OCI-LY1 (cell line): ENCODE measurements at regions not wholly inside any gene's neighbourhood (a gene's known extent, or its start where the extent isn't known, plus 50 kb on each side); places are given as distances from the start of the nearest gene placed in this dataset.

ENCODE experiments used
- H2AFZ ChIP-seq: fragments of 200-600 bp; sonication (generic), shearing (Covaris generic); 2 replicates; pipeline ENCODE4 v1.6.0; 2014; ENCODE audit warnings: antibody characterized with exemption, mild to moderate bottlenecking, low read length
- H3F3A ChIP-seq: fragments of 200-600 bp; sonication (generic), shearing (Covaris generic); 2 replicates; pipeline ENCODE4 v1.6.0; 2014; ENCODE audit warnings: mild to moderate bottlenecking, antibody characterized with exemption, low read length, moderate library complexity; ENCODE audit not compliant: insufficient read depth
- H3K27ac ChIP-seq: fragments of 200-600 bp; sonication (generic); 2 replicates; pipeline ENCODE4 v1.5.1; 2014; ENCODE audit warnings: low read length, mixed run types, mild to moderate bottlenecking, low read depth; ENCODE audit not compliant: poor library complexity, severe bottlenecking
- H3K27me3 ChIP-seq: fragments of 200-600 bp; sonication (generic); 2 replicates; pipeline ENCODE4 v1.6.0; 2014; ENCODE audit warnings: antibody characterized with exemption, mild to moderate bottlenecking, low read length, moderate library complexity; ENCODE audit not compliant: insufficient read depth
- H3K36me3 ChIP-seq: fragments of 200-600 bp; sonication (generic); 2 replicates; pipeline ENCODE4 v1.6.1; 2014; ENCODE audit warnings: mild to moderate bottlenecking, antibody characterized with exemption, low read length, moderate library complexity, mixed read lengths; ENCODE audit not compliant: insufficient read depth
- H3K4me1 ChIP-seq: fragments of 200-600 bp; sonication (generic); 2 replicates; pipeline ENCODE4 v1.5.1; 2014; ENCODE audit warnings: mild to moderate bottlenecking, low read length, moderate library complexity; ENCODE audit not compliant: insufficient read depth, severe bottlenecking
- H3K4me2 ChIP-seq: fragments of 200-600 bp; sonication (generic), shearing (Covaris generic); 2 replicates; pipeline ENCODE4 v1.6.1; 2014; ENCODE audit warnings: low read length
- H3K4me3 ChIP-seq: fragments of 200-600 bp; sonication (generic); 2 replicates; pipeline ENCODE4 v1.5.1; 2014; ENCODE audit warnings: low read length, low read depth, mild to moderate bottlenecking, mixed read lengths; ENCODE audit not compliant: poor library complexity, severe bottlenecking
- H3K79me2 ChIP-seq: fragments of 200-600 bp; shearing (Covaris generic); 2 replicates; pipeline ENCODE4 v1.6.1; 2016; ENCODE audit warnings: mixed run types, low read length, mixed read lengths; ENCODE audit not compliant: insufficient read depth
- H3K9ac ChIP-seq: fragments of 200-600 bp; sonication (generic), shearing (Covaris generic); 2 replicates; pipeline ENCODE4 v1.6.1; 2014; ENCODE audit warnings: mild to moderate bottlenecking, low read length, mixed read lengths
- H3K9me2 ChIP-seq: fragments of 200-600 bp; sonication (generic), shearing (Covaris generic); 2 replicates; pipeline ENCODE4 v1.6.1; 2014; ENCODE audit warnings: low read depth, mild to moderate bottlenecking, low read length, mixed read lengths
- H3K9me3 ChIP-seq: fragments of 200-600 bp; shearing (Covaris generic); 2 replicates; pipeline ENCODE4 v1.6.1; 2014; ENCODE audit warnings: low read length, mixed read lengths
- H4K20me1 ChIP-seq: fragments of 200-600 bp; sonication (generic), shearing (Covaris generic); 2 replicates; pipeline ENCODE4 v1.6.0; 2016; ENCODE audit warnings: mild to moderate bottlenecking, low read length; ENCODE audit not compliant: insufficient read depth
- CTCF ChIP-seq: fragments of 200-600 bp; sonication (generic), shearing (Covaris generic); IDR thresholded peaks from 2 replicates; pipeline ENCODE4 v1.5.1; 2017; ENCODE audit warnings: mild to moderate bottlenecking, antibody characterized with exemption, low read length, moderate library complexity, mixed read lengths
- EZH2 ChIP-seq: fragments of 200-600 bp; sonication (generic), shearing (Covaris generic); IDR thresholded peaks from 2 replicates; pipeline ENCODE4 v1.8.0; 2017; ENCODE audit warnings: borderline replicate concordance, mixed run types, mild to moderate bottlenecking, antibody characterized with exemption, low read length, moderate library complexity, mixed read lengths

DNA sequence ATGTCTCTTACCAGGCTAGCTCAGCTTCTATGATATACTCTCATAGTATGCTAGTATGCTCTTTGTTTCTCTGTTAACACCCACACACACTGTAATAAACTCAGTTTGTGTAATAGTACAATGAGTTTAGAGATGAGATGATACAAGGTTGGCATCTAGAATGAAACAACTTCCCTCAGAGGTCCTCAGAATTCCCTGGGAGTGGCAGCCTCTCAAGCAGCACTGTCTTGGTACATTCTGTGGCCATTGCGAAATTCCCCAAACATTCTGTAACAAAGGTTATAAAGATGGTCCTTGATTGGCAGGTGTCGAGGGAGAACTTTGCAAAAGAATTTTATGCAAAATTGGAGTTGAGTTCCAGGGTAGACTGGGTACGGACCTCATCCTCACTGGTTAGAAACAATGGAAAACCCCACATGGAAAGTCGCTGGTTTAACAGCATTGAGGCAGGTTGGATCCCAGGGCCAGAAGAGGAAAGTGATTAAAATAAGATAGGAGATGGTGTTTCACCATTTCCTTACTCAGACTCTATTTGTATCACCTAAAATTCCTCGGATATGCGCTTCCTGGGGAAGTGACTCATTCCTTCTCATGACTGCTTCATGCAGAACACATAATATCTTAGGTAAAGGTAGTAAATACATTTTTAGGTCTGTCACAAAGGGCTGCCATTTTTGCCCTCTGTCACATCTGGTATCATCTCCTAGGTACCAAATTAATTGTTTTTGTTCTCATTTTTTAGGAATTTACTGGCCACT, 657.8 kb downstream of the SORCS1 start:
- no peaks in the 10 kb centered on the region for H3K4me1 ChIP-seq
- no peaks in the 10 kb centered on the region for H3K27me3 ChIP-seq
- TF ChIP-seq EZH2 (no peak), CTCF (no peak)
- H4K20me1 ChIP-seq = no peaks in the 10 kb centered on the region
- H3K36me3 ChIP-seq = no peaks in the 10 kb centered on the region
- no peak overlapping the region for H3K4me2 ChIP-seq
- no peaks in the 10 kb centered on the region for H3K9me2 ChIP-seq
- H2AFZ ChIP-seq = no peak overlapping the region
- no peak overlapping the region for H3K4me3 ChIP-seq
- H3K9me3 ChIP-seq = no peaks in the 10 kb centered on the region
- H3K79me2 ChIP-seq = no peaks in the 10 kb centered on the region
- no peak overlapping the region for H3K9ac ChIP-seq
- H3F3A ChIP-seq = no peaks in the 10 kb centered on the region
- no peak overlapping the region for H3K27ac ChIP-seq

DNA sequence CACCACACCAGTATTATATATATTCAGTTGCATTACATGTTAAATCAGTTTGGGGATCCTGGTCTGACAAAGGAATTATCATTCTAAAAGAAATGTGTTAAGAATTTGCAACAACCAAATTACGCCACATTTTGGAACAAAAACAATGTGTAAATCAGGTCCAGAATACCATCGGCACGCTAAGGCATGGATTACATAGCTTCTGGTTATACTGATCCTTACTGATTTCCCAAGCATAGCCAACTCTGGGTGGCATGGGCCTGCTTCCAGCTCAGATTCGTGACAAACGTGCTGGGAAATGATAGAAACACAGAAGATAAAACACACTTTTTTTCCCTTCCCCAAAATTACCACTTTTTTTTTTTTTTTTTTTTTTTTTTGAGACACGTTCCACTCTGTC, 660.0 kb downstream of the SORCS1 start:
- Histone ChIP-seq H3K27ac (no peak overlapping the region), H3K79me2 (no peaks in the 10 kb centered on the region), H3K9me2 (no peaks in the 10 kb centered on the region), H3K36me3 (no peaks in the 10 kb centered on the region), H3K4me2 (no peak overlapping the region), H3K4me1 (no peaks in the 10 kb centered on the region), H3K9me3 (no peaks in the 10 kb centered on the region), H3K9ac (no peak overlapping the region), H3F3A (no peaks in the 10 kb centered on the region), H4K20me1 (no peaks in the 10 kb centered on the region), H3K27me3 (no peaks in the 10 kb centered on the region), H3K4me3 (no peak overlapping the region), H2AFZ (no peak overlapping the region)
- no peak for TF ChIP-seq EZH2
- TF ChIP-seq CTCF = no peak

DNA sequence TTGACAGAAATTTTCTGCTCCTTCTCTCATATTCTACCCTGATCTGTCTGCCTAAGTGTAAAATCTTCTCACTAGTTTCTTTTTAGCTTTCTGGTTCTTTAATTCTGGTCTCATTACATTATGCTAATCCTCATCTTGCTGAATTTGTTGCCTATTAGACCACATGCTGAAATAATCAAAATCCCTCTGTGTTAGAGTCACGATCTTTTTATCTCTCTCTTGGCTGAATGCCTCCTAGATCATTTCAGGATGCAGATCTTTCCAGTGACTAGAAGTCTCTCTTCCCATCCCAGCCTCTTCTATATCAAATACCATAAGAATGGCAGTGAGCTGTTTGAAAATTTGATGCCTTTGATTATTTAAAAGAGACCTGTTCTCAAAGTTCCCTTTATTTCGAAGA, 661.9 kb downstream of the SORCS1 start:
- no peaks in the 10 kb centered on the region for H3K79me2 ChIP-seq
- no peaks in the 10 kb centered on the region for H3K4me1 ChIP-seq
- H4K20me1 ChIP-seq = no peaks in the 10 kb centered on the region

More for the DNA sequence above, 661.9 kb downstream of the SORCS1 start:
- no peaks in the 10 kb centered on the region for H3F3A ChIP-seq
- no peak overlapping the region for H2AFZ ChIP-seq
- H3K27ac ChIP-seq = no peak overlapping the region
- H3K9me3 ChIP-seq = no peaks in the 10 kb centered on the region
- no peaks in the 10 kb centered on the region for H3K9me2 ChIP-seq
- no peaks in the 10 kb centered on the region for H3K36me3 ChIP-seq
- no peak overlapping the region for H3K4me2 ChIP-seq
- H3K9ac ChIP-seq = no peak overlapping the region
- no peaks in the 10 kb centered on the region for H3K27me3 ChIP-seq
- no peak for TF ChIP-seq CTCF
- no peak for TF ChIP-seq EZH2
- H3K4me3 ChIP-seq = no peak overlapping the region
